ENCODE measurements at regions not wholly inside any gene's neighbourhood (a gene's known extent, or its start where the extent isn't known, plus 50 kb on each side); places are given as distances from the start of the nearest gene placed in this dataset.

- no peaks in the 10 kb centered on the region for H3K9me3 ChIP-seq (replicated peaks; ENCODE audit: control insufficient read depth, insufficient read depth, low read length)
- FAIRE-seq (no peak), ATAC-seq (no peak), DNase-seq (ENCODE audit: low read depth, low spot score) (no peak)
- H3K79me2 ChIP-seq (ENCODE audit: control insufficient read depth, insufficient read depth, low read length) = no peaks in the 10 kb centered on the region
- no peaks in the 10 kb centered on the region for H3K4me1 ChIP-seq (ENCODE audit: control insufficient read depth, insufficient read depth, low read length)
- intact Hi-C loops (cut with micrococcal nuclease; ENCODE audit: unreplicated experiment) = no loop called here
- SMC1A ChIA-PET (ENCODE audit: uncharacterized antibody, unreplicated experiment) = no interaction called here
- in situ Hi-C loops (cut with MboI) = no loop called here
- H3K4me3 ChIP-seq = no peak overlapping the region
- no peaks in the 10 kb centered on the region for H3K27me3 ChIP-seq (replicated peaks in 1 of 2; ENCODE audit: control insufficient read depth in 2 of 2, insufficient read depth in 2 of 2, low read length in 1 of 2)
- BruUV-seq (replicated peaks) = no TSS peak
- POLR2A ChIA-PET = interaction anchor here (0.6 kb wide), 1 partner anchor 15 kb away, joined by 4 read pairs; no protein-coding TSS in a partner anchor
- RAD21 ChIA-PET (ENCODE audit: unreplicated experiment) = no interaction called here
- TF ChIP-seq NFXL1 (IDR thresholded peaks at IDR 0.05; ENCODE audit: borderline replicate concordance) (no peak), MTA2 (IDR thresholded peaks at IDR 0.05; ENCODE audit: low read depth) (no peak), ZSCAN29 (IDR thresholded peaks at IDR 0.05) (no peak), KAT2A (conservative IDR thresholded peaks at IDR 0.05; ENCODE audit: control insufficient read depth, low read depth, low read length) (no peak), JUNB (IDR thresholded peaks at IDR 0.05) (no peak), EZH2 (IDR thresholded peaks at IDR 0.05; ENCODE audit: borderline replicate concordance, control insufficient read depth, low read depth, low read length) (no peak), REST (IDR thresholded peaks at IDR 0.05; ENCODE audit: low read depth, low read length) (no peak), RUNX3 (IDR thresholded peaks at IDR 0.05; ENCODE audit: low read length) (no peak), ZNF274 (IDR thresholded peaks at IDR 0.05; ENCODE audit: insufficient read depth, insufficient read length) (no peak), SREBF1 (IDR thresholded peaks at IDR 0.05; ENCODE audit: low read length) (no peak), POLR2AphosphoS5 (IDR thresholded peaks at IDR 0.05; ENCODE audit: low read length) (no peak), ZBTB4 (CRISPR knock-in tag; IDR thresholded peaks at IDR 0.05) (no peak), ZZZ3 (IDR thresholded peaks at IDR 0.05; ENCODE audit: control insufficient read depth, insufficient read length, low read depth) (no peak), WRNIP1 (IDR thresholded peaks at IDR 0.05; ENCODE audit: borderline replicate concordance, low read depth, low read length) (no peak), STAT1 (conservative IDR thresholded peaks at IDR 0.05) (no peak), CBFB (IDR thresholded peaks at IDR 0.05; ENCODE audit: low read depth) (no peak), IKZF2 (IDR thresholded peaks at IDR 0.05) (no peak)
- H2AFZ ChIP-seq (ENCODE audit: control insufficient read depth, low read depth, low read length) = no peak overlapping the region
- H3K27ac ChIP-seq (ENCODE audit: control insufficient read depth, insufficient read depth) = no peak overlapping the region
- CTCF ChIA-PET = no interaction called here
- H3K9ac ChIP-seq (ENCODE audit: control insufficient read depth, insufficient read depth, low read length) = no peak overlapping the region
- H3K36me3 ChIP-seq (ENCODE audit: control insufficient read depth in 2 of 2, insufficient read depth in 2 of 2, low read length in 1 of 2) = no peaks in the 10 kb centered on the region
- no peaks in the 10 kb centered on the region for H4K20me1 ChIP-seq (ENCODE audit: control insufficient read depth, insufficient read depth)
- H3K4me2 ChIP-seq (ENCODE audit: control insufficient read depth, insufficient read depth) = no peak overlapping the region
These were observed 205.8 kb upstream of the NRXN1 start for GRCh38 chr2:51237626-51238271.
